Femur (tissue), 1 donor: ENCODE measurements at regions not wholly inside any gene's neighbourhood (a gene's known extent, or its start where the extent isn't known, plus 50 kb on each side); places are given as distances from the start of the nearest gene placed in this dataset.
A peak's percentile ranks its signal among the peaks of the same experiment; 100 is the strongest.
"Not testable (repeated sequence)": the region's sequence is repeated elsewhere in the genome, so short reads cannot be mapped to it uniquely, and the experiment has no call there.

Source experiments
- DNase-seq: peaks from one replicate; pipeline ENCODE4 v3.0.0-alpha.2; 2017

DNA sequence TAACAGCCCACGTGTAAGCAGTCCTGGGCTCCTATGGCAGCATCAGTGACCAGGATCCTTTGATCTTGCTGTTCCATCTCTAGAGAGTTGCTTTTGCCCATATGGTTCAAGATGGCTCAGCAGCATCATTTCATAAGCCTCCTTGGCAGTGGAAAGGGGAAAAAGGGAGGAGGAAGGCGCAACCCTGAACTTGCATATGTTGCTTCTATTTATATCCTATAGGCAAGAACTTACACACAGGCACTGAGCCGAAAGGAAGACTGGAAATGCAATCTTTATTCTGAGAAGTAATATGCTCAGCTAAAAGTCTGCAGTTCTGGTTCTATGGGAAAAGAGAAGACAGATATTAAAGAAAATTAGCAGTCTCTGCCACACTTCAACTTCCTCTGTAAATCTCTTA lies 167.7 kb upstream of the PLXNC1 start:
- peak; percentile 62 for DNase-seq

DNA sequence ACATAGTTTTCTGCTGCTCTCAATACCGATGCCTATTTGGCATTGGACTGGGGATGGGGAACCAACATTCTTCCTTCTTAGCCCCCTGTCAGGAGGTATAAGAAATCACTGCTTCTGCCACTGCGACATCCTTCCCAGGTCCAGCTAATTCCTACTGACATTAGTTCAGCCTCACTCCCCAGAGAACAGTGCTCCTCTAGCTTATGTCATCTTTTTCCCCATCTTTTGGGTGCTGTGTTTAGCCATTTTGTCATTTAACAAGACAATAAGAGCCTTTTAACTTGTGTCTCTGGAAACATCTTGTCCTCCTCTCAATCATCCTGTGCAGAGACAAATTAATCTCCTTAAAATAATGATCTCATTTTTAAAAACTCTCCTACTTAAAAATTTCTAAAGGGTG lies 167.0 kb upstream of the PLXNC1 start:
- DNase-seq = no peak

DNA sequence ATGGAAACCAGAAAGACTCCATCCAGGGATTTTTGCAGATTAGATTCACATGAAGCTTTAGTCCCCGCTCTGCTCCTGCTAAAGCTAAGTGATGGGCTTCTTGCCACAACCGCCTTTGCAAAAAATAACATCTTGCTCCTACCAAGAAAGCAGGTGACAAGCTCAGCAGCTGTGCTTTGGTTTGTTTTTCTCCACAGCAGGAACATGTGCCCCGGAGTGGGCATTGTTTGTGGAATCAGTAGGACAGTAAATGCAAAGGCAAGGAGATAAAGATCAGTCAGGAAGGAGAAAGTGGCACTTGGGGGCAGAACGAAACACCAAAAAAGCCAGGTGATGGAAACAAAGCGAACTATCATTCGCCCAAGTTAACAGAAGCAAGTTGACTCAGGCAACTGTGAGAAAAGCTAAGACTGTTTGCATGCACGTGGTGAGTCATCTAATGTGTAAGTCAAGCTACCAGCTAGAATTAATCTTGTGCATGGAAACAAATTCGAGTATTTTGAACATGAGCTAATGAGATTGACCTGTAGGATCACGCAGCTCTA lies 165.5 kb upstream of the PLXNC1 start:
- DNase-seq = no peak

DNA sequence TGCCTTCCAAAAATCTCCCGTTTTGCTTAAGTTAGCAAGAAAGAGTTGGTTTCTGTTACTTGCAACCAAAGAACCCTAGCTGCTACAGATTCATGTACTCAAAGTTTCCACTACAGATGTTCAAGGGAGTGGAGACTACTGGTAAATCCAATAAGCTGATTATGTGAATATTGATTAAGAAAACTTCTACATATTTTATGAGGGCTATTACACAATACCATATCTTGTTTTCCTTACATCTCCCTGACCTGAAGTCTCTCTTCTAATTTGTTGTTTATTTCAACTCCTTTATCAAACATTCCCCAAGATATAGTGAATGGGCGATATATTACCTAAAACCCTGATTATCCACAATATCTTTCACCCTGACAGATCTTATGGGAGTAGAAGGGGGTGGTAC lies 164.4 kb upstream of the PLXNC1 start:
- DNase-seq = no peak

GRCh38 chr12:93989949-93990348 lies 158.4 kb upstream of the PLXNC1 start:
- no peak for DNase-seq

- DNase-seq = peak; percentile 55
These were observed 157.3 kb upstream of the PLXNC1 start for GRCh38 chr12:93990832-93991803.

- no peak for DNase-seq
These were observed 156.4 kb upstream of the PLXNC1 start for GRCh38 chr12:93991829-93992461.

GRCh38 chr12:93994721-93995120 lies 153.7 kb upstream of the PLXNC1 start:
- no peak for DNase-seq

DNA sequence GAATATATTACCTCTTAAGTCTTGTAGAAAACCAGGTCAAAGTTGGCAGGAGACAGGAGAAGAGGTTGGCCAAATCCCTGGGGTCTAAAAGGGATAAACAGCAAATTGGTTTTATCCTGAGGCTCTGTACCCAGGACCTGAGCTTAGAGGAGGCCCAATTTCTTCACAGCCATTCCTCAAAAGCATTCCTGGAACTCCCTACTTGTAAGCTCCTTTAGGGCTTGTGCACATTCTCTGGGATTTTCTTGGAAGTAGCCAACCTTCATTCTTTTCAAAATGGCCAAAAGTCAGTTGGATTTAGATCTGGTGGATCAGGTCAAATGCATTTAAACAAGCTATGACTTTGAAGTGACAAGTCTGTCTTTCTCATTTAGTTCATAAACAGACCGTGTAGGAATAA lies 152.1 kb upstream of the PLXNC1 start:
- no peak for DNase-seq

DNA sequence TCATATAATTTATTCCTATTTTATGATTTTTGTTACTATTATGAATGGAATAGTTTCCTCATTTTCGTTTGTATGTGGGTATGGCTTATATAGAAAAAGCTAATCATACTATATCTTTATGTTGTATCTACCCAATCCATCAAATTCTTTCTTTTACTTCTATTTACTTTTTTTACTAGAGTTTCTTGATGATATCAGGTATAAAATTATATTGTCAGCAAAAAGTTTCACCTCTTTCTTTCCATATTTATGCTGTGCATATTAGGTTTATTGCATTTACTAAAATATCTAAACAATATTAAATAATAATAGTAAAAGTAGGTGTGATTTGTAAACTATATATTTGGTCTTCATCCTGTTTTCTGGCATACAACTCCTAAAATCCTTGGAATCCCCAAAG lies 146.7 kb upstream of the PLXNC1 start:
- no peak for DNase-seq

GRCh38 chr12:94002925-94003324 lies 145.5 kb upstream of the PLXNC1 start:
- not testable (repeated sequence) for DNase-seq

DNA sequence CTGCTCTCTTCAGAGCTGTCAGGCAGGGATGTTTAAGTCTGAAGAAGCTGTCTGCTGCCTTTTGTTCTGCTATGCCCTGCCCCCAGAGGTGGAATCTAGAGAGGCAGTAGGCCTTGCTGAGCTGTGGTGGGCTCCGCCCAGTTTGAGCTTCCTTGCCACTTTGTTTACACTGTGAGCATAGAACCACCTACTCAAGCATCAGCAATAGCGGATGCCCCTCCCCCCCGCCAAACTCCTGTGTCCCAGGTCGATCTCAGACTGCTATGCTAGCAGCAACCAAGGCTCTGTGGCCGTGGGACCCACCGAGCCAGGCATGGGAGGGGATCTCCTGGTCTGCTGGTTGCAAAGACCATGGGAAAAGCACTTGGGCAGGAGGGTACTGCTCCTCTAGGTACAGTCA lies 140.5 kb upstream of the PLXNC1 start:
- not testable (repeated sequence) for DNase-seq

DNA sequence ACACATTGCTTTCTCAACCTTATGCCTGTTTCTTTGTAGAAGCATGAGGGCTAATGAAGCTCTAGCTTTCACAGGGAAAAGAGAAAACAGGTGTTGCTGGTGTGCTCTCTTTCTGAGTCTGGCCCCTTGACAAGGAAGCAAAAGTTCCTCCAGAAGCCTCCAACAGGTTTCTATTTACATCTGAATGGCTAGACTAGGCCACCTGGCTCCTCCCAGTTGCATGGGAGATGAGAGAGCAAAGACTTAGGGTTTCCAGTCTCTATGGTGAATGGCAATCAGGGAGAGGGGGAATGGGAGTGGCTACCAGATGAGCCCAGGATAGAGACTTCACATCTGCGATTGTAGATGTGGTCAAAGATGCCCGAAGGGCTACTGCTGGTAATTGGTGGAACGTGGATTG lies 138.1 kb upstream of the PLXNC1 start:
- DNase-seq = no peak

DNA sequence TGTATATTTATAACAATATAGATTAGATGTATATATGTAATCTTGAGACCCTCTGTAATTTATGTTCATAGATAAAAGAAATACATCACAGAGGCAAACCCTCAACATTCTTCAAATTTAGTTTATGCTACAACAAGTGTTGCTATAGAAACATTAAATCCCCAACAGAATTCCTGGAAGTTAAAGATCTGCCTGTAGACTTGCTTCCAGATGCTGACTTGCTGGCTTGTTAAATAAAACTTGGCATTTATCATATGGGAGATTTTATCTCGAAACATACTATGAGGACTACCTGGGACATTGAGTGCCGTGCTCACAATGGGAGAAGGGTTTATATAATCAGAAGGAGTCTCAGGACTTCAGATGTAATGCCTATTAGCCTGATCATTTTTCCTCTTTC lies 136.3 kb upstream of the PLXNC1 start:
- DNase-seq = no peak

DNA sequence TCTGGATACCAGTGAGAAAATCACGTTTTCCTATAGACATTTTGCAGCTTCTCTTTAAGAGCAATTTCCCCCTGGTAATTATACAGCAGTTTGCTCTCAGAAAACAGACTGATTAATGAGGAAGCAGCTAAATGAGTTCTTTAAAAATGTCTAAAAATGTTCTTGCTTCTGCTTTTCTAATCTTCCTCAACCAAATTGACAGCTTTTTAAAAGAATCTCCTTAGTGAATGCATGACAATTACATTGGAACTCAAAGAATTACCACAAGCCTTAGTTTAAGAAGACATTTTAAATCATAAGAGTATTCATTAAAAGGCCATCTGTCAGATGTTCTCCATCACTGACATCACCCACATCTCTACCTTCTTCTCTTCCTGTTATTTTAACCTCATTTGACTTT lies 135.8 kb upstream of the PLXNC1 start:
- DNase-seq = no peak

DNA sequence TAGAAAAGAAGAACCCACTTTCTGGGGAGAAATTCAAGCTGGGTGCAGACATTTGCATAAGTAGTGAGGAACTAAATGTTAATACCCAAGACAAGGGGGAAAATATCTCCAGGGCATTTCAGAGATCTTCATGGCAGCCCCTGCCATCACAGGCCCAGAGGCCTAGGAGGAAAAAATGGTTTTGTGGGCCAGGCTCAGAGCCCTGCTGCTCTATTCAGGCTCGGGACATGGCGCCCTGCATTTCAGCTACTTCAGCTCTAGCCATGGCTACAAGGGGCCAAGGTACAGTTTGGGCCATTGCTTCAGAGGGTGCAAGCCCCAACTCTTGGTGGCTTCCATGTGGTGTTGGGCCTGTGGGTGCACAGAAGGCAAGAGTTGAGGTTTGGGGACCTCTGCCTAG lies 131.1 kb upstream of the PLXNC1 start:
- not testable (repeated sequence) for DNase-seq

- no peak for DNase-seq
These were observed 128.0 kb upstream of the PLXNC1 start for GRCh38 chr12:94020335-94020734.

GRCh38 chr12:94023879-94024278 lies 124.5 kb upstream of the PLXNC1 start:
- no peak for DNase-seq

DNA sequence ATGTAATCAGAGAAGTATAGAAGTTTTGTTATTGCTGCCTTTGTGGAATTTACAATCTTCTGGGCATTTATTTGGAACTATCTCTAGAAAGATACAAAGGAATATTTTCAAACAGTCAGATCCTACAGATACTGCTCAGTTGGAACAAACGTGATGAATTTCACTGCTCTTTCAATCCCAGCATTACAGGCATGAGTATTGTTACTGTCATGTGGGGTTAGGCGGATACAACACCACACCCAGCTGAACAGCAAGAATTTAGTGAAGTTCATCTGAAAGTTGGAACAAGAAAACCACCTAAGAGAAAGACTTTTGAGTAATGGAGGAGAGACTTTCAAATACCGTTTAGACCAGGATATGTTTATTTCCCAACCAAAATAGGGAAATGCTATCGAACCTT lies 123.3 kb upstream of the PLXNC1 start:
- no peak for DNase-seq

GRCh38 chr12:94025756-94026155 lies 122.6 kb upstream of the PLXNC1 start:
- no peak for DNase-seq

- no peak for DNase-seq
These were observed 121.8 kb upstream of the PLXNC1 start for GRCh38 chr12:94026596-94026995.

GRCh38 chr12:94027561-94027960 lies 120.8 kb upstream of the PLXNC1 start:
- no peak for DNase-seq

- DNase-seq = no peak
These were observed 116.6 kb upstream of the PLXNC1 start for GRCh38 chr12:94031763-94032162.

DNA sequence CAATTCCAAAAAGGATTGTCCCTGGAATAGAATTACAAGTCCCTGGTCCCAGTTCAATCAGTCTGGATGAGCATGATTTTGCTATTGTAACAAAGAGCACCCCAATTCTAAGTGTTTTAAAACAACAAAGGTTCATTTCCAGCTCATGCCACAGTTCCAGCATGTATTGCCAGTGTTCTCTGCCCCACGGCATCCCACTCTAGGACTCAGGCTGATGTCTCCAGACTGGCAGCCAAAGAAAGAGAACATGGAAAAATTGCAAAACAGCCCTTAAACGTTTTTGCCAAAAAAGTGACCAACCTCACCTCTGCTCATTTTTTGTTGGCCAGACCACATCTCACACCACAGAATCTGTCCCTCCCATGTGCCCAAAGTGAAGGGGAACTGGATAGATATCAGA lies 116.0 kb upstream of the PLXNC1 start:
- DNase-seq = no peak
